Stimulated activated CD4-positive, alpha-beta T cell treated with anti-CD3 and anti-CD28 coated beads, Interleukin-15, amount 100 ng/mL, for 24 hours (primary cell): ENCODE measurements at regions not wholly inside any gene's neighbourhood (a gene's known extent, or its start where the extent isn't known, plus 50 kb on each side); places are given as distances from the start of the nearest gene placed in this dataset.

Experiments
- DNase-seq: peaks from one replicate; pipeline ENCODE4 v3.0.0-alpha.2; 2020

DNA sequence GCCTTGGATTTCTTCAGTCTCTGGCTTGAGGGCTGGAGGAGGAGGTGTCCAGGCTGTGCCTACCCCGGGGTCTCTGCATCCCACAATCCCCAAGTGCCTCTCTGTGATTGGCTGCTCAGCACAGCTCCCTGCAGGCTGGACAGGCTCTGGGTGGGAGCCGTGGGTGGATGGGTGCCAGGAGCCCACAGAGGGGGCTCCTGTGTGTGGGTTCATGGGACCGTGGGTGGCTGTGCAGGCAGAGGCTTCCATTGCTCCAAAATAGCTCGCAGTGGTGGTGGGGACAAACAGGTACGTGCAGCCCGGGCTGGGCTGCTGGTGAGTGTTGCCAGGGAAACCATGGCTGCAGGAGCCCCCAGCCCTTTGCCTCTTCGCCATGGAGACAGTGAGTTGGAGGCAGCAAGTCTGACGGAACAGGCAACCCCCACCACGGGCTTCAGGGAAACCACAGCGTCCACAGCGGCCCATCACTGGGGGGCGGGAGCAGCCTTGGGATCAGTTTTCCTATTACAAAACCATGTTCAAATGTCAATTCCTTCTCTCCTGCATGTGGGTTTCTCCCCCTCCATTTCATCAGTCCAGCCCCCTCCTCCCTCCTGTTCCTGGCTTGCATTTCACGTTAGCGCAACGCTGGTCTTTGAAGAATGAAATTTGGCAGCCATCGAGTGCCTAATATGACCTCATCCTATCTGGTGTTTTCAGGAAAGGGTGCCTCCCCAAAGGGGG lies 155.2 kb downstream of the TRIM29 start:
- DNase-seq = no peak

- no peak for DNase-seq
These were observed 157.5 kb downstream of the TRIM29 start for GRCh38 chr11:119980431-119980830.

DNA sequence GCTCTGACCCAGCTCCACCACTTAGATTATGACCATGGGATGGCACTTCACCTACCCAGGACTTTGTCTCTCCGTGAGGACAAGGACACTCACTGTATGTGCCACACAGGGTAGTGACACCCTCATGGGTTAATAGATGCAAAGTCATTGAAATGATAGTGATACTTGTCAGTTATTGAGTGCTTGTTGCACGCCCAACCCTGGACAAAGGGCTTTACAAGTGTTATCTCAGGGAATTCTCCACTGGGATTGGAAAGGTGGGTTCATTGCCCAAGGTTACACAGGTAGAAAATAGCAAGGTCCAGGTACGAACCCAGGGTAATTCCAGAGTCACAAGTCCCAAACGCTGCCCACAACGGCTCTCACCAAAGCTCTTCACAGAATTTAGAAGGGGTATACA lies 158.2 kb downstream of the TRIM29 start:
- no peak for DNase-seq

DNA sequence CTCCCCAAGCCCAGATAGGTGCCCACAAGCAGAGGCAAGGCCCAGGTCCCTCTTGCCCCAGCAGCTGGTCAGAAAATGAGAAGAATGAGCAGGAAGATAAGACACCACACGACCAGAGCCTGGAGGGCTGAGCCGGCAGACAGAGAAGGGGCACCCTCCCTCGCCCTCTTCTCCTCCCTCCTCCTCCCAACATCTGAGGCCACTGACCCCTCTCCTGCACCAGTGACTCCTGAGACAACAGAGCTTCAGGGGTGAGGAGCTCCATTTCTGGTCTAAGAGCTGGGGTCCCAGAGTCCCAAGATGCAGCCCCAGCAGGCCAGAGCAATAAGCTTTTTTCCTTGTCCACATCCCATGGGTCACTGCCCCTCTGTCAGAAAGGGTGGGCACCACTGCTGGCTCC lies 159.2 kb downstream of the TRIM29 start:
- DNase-seq = no peak

GRCh38 chr11:119977881-119978280 lies 160.0 kb downstream of the TRIM29 start:
- DNase-seq = no peak

GRCh38 chr11:119977561-119977860 lies 160.4 kb downstream of the TRIM29 start:
- no peak for DNase-seq

- no peak for DNase-seq
These were observed 160.9 kb downstream of the TRIM29 start for GRCh38 chr11:119976805-119977560.

- DNase-seq = no peak
These were observed 162.3 kb downstream of the TRIM29 start for GRCh38 chr11:119975561-119976152.

GRCh38 chr11:119974467-119974866 lies 163.4 kb downstream of the TRIM29 start:
- DNase-seq = no peak

- DNase-seq = no peak
These were observed 163.9 kb downstream of the TRIM29 start for GRCh38 chr11:119974051-119974450.

DNA sequence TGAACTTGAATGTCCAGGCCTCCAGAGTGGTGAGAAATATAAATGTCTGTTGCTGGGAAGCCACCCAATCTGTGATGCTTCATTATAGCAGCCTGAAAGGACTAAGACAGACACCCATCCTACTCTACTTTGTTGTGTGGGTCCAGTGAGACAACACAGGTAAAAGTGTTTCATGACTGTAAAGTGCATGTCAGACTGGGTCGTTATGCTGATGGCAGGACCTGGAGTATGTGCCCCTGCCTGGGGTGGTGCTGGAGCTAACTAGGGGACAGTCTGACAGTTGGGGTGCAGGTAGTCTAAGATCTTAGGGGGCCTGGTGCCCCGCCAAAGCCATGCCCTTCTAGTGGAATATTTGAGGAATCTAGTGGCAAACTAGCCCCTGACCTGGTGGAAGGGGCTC lies 165.6 kb downstream of the TRIM29 start:
- no peak for DNase-seq

DNA sequence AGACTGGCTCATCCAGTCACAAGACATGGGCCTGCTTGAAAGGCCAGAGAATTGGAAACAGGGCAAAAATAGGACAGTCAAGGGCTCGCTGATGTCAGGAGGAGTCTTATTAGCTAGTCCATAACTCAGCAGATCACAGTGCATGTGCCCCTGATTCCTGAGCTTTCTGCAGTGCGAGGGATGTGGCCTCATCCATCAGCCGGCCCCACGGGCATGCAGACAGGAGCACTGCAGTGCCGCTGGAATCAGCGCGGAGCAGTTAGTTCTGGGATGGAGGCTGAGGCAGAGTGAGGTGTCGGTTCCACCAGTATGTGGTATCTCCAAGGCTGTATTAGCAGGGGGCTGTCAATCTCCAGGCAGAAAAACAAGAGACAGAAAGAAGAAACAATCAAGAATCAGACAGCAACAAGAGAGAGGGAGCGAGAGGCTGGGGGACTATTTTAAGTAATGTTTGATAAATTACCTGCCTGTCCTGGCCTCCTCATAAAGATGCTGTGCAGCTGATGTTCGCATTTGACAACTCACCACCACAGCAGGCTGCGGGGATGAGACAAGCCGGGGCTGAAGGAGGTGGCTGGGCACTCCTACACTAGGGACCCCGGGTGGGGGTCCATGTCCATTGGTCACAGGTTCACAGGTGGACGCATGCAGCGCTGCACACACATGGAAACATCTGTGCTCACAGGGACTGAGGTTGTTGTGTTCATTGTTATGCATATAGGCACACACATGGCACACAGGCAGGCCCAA lies 167.2 kb downstream of the TRIM29 start:
- DNase-seq = no peak

DNA sequence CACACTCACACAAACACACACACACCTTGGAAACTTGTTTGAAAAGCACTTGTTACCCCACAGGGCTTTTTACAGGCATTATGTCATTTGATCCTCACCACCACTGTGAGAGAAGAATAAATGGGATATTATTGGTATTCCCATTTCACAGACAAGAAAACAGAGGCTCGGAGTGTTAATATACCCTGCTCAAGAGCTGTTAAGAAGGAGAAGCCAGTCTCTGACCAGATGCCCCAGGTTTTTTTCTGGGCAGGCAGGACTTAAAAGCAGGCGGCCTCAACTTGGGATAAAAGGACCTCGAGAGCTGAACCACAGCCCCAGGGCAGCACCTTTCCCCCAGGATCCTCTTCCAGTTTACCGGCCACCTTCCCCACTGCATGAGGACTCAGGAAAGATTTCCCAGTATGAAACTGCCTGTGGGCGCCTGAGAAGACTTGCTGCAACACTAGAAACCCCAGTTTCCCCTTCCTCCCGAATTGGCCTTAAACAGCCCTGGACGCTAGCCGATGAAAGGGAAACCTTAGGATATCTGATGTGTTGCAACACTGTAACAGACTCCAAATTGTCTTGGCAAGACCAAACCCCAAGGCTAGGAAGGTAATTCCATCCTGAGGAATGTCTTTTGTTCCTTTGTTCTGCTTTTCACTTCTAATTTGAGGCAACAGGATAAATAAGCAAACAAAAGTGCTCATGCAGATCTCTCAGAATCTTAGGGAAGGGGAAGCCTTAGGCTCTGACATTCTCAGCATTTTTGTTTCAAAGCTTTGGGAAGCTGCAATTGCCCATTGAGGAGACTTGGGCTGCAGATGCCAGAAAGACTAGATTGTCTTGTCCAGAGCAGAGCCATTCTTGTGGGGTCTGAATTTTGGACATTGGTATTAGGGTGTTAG lies 173.5 kb downstream of the TRIM29 start:
- no peak for DNase-seq

- no peak for DNase-seq
These were observed 180.0 kb downstream of the TRIM29 start for GRCh38 chr11:119957951-119958350.

DNA sequence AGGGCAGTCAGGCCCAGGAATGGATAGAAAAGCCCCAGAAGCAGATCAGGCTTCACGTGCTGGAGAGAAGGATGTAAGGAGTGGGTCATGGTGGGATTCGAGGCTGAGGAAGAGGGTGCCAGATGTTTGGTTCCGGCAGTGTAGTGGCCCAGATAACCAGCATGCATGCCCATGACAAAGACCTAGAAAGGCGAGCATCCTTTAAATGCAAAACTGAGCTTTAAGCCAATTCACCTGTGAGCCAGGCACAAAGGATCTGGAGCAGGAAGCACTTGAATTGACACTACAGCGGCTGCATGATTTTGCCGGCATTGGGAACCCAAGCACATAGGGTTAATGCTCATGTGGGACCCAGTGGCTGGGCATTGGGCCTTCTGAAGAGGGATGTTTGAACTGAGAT lies 185.5 kb downstream of the TRIM29 start:
- no peak for DNase-seq

- DNase-seq = no peak
These were observed 194.6 kb downstream of the TRIM29 start for GRCh38 chr11:119943298-119943655.

DNA sequence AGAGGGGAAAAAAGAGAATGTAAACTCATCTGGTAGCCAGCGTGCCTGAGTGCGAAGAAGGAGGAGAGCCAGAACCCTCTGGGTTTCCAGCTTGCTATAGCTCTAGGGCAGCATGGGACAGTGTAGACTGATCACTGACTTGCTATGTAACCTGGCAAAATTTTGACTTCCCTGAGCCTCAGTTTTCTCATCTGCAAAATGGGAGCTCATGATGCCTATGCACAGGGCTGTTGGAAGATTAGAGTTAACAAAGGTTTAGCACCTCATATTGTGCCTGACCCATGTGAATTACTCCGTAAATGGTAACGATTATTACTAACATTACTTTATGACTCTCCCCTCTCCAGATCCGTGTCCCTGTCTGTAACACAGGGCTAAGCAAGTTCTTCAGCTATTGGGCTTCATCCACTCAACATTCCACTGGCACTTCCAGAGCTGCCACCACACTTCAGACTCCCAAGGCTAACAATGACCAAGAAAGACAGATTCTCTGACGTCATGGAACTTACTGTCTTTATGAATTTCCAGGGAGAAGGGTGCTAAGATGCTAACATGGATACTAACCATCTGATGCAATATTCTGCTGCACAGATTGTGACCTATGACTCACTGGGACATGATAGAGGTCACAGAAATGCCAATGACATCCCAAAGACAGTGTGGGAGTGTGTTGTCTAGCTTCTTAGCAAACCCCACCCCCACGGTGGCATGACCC lies 195.2 kb downstream of the TRIM29 start:
- DNase-seq = no peak

DNA sequence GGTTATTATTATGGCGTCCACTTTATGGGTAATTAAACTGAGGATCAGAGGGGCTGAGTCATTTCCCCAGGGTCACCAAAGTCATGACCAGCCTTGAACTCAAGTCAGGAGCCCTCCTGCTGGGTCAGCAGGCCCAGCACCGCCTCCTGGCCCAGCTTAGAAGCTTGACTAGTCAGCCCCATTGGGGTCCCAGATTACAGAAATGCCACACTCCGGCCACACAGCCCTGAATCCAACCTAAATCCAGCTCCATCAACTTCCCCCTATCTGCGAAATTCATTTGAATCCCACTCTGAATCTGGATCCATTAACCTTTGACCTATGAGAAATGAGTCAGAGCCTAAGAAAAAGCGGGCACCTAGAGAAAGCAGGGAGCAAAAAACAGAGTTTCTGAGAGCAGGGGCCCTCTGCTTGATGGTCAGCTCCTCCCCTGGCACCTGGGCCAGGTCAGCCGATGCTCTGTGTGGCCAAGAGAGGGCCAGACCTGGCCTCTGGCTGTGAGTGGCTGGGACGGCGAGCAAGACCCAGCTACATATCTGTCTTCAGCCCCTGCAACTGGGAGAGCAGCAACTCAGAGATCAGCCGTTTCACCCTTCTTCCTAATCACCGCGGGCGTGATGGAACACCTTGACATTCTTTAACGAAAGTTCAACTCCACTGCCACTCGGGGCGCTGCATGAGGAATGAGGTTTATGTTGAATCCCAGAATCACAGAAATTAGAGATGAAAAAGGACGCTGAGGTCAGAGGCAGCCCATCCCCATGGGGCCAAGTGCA lies 196.1 kb downstream of the TRIM29 start:
- DNase-seq = no peak

- DNase-seq = no peak
These were observed 196.7 kb downstream of the TRIM29 start for GRCh38 chr11:119941171-119941570.

GRCh38 chr11:119940401-119940976 lies 197.4 kb downstream of the TRIM29 start:
- no peak for DNase-seq

DNA sequence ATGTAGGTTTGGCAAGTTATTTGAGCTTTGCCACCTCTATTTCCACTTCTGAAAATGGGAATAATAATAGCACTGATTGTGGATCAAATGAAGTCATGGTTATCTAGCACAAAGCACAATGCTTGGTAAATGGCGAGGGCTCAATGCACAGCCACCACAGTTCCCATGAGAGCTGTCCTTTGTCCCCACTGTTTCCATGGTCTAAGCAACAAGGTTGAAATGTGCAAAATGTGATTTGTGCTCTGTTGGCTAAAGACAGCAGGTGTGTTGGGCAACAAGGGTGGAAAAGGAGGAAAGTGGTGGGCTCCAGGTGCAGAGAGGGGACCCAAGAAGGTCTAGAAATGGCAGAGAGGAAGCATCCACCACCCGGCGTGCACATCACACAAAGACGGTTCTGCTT lies 200.5 kb downstream of the TRIM29 start:
- no peak for DNase-seq
